MM.1S (cell line): ENCODE measurements at regions not wholly inside any gene's neighbourhood (a gene's known extent, or its start where the extent isn't known, plus 50 kb on each side); places are given as distances from the start of the nearest gene placed in this dataset.

Experiments used
- EZH2 ChIP-seq: fragments of 300-600 bp; sonication (generic); optimal IDR thresholded peaks from 2 replicates; pipeline ENCODE3; 2017; ENCODE audit warnings: low read depth, mild to moderate bottlenecking, antibody characterized with exemption, low read length, mixed read lengths
- EZH2phosphoT487 ChIP-seq: fragments of 300-600 bp; sonication (generic); IDR thresholded peaks from 2 replicates; pipeline ENCODE4 v1.6.1; 2018; ENCODE audit warnings: antibody characterized with exemption, low read length
- TF ChIP-seq, protein P1 (sequence below): fragments of 300-600 bp; sonication (generic); IDR thresholded peaks from 2 replicates; pipeline ENCODE4 v1.5.1; 2016; ENCODE audit warnings: antibody characterized with exemption, low read length, mixed read lengths

DNA sequence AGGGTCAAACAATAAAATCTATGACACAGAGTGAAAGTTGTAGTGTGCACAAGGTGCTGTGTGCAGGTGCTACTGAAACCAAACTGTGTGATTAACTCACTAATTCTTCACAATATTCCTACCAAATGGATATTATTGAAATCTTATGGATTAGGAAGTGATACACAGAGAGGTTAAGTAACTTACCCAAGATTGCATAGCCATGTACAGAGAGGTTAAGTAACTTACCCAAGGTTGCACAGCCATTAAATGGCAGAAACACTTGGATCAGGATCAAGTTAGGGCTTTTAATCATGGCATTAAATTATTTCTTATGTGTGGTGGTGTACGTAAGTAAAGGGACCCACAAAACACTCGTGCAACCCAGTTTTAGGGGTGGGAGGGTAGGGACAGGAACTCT, 771.4 kb downstream of the AACS start:
- TF ChIP-seq, protein P1, sequence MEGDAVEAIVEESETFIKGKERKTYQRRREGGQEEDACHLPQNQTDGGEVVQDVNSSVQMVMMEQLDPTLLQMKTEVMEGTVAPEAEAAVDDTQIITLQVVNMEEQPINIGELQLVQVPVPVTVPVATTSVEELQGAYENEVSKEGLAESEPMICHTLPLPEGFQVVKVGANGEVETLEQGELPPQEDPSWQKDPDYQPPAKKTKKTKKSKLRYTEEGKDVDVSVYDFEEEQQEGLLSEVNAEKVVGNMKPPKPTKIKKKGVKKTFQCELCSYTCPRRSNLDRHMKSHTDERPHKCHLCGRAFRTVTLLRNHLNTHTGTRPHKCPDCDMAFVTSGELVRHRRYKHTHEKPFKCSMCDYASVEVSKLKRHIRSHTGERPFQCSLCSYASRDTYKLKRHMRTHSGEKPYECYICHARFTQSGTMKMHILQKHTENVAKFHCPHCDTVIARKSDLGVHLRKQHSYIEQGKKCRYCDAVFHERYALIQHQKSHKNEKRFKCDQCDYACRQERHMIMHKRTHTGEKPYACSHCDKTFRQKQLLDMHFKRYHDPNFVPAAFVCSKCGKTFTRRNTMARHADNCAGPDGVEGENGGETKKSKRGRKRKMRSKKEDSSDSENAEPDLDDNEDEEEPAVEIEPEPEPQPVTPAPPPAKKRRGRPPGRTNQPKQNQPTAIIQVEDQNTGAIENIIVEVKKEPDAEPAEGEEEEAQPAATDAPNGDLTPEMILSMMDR, result no peak
- no peak for TF ChIP-seq EZH2
- TF ChIP-seq EZH2phosphoT487, result no peak
